WTC11 (cell line): ENCODE measurements at regions not wholly inside any gene's neighbourhood (a gene's known extent, or its start where the extent isn't known, plus 50 kb on each side); places are given as distances from the start of the nearest gene placed in this dataset.

Experiments used
- ATAC-seq: fragments of 200-7000 bp; cut with Tn5 transposase; 2 replicates; pipeline ENCODE4 v1.10.0; 2021; ENCODE audit warnings: mild to moderate bottlenecking, moderate library complexity
- CTCF ChIA-PET: fragments of 300-600 bp; sonication (Branson Sonifier 250); formaldehyde crosslinking; loops from one replicate; lab custom pipeline; 2021; ENCODE audit warnings: antibody characterized with exemption; lab: Charles Lee
- POLR2A ChIA-PET: fragments of 350-600 bp; sonication (Branson Sonifier 250); formaldehyde crosslinking; loops from one replicate; lab custom pipeline; 2021; ENCODE audit warnings: antibody characterized with exemption; lab: Charles Lee
- DNase-seq: peaks from one replicate; pipeline ENCODE4 v3.0.0; 2021; ENCODE audit warnings: low spot score
- H3K27ac Mint-ChIP-seq: 2 replicates; pipeline ENCODE4 v1.8.0; 2021; ENCODE audit warnings: mixed read lengths
- H3K27me3 Mint-ChIP-seq: 2 replicates; pipeline ENCODE4 v1.8.0; 2021; ENCODE audit warnings: low read depth, mild to moderate bottlenecking, moderate library complexity, mixed read lengths
- H3K36me3 Mint-ChIP-seq: 2 replicates; pipeline ENCODE4 v1.8.0; 2021; ENCODE audit warnings: mixed read lengths
- H3K4me1 Mint-ChIP-seq: 2 replicates; pipeline ENCODE4 v1.8.0; 2022; ENCODE audit warnings: mixed read lengths
- H3K4me3 Mint-ChIP-seq: 2 replicates; pipeline ENCODE4 v1.8.0; 2021; ENCODE audit warnings: mild to moderate bottlenecking, moderate library complexity, mixed read lengths
- H3K9me3 Mint-ChIP-seq: 2 replicates; pipeline ENCODE4 v1.8.0; 2021; ENCODE audit warnings: mixed read lengths
- CREB1 ChIP-seq: sonication (generic); formaldehyde crosslinking; IDR thresholded peaks from 2 replicates; pipeline ENCODE4 v1.8.0; 2023; ENCODE audit warnings: mild to moderate bottlenecking, missing genetic modification reagents
- ESRRA ChIP-seq: sonication (generic); formaldehyde crosslinking; IDR thresholded peaks from 2 replicates; pipeline ENCODE4 v1.8.1; 2022; ENCODE audit warnings: mild to moderate bottlenecking, missing genetic modification reagents, borderline replicate concordance
- GABPB1 ChIP-seq: sonication (generic); formaldehyde crosslinking; IDR thresholded peaks from 2 replicates; pipeline ENCODE4 v1.8.1; 2023; ENCODE audit warnings: mild to moderate bottlenecking, missing genetic modification reagents
- NFE2L1 ChIP-seq: sonication (generic); formaldehyde crosslinking; IDR thresholded peaks from 2 replicates; pipeline ENCODE4 v1.8.1; 2023; ENCODE audit warnings: missing genetic modification reagents
- NFYB ChIP-seq: sonication (generic); formaldehyde crosslinking; conservative IDR thresholded peaks from 2 replicates; pipeline ENCODE4 v1.8.0; 2022; ENCODE audit warnings: low read depth, missing genetic modification reagents
- PRRX2 ChIP-seq: fragments of 250-450 bp; sonication (Bioruptor Pico); IDR thresholded peaks from 2 replicates; pipeline ENCODE4 v1.8.0; 2021; ENCODE audit warnings: mild to moderate bottlenecking
- SMAD3 ChIP-seq: sonication (generic); formaldehyde crosslinking; IDR thresholded peaks from 2 replicates; pipeline ENCODE4 v1.8.0; 2022; ENCODE audit warnings: missing genetic modification reagents, mild to moderate bottlenecking, borderline replicate concordance
- TP53 ChIP-seq: sonication (generic); formaldehyde crosslinking; IDR thresholded peaks from 2 replicates; pipeline ENCODE4 v1.8.1; 2023; ENCODE audit warnings: mild to moderate bottlenecking, missing genetic modification reagents
- TF ChIP-seq, protein P1 (sequence below): fragments of 250-450 bp; sonication (Bioruptor Pico); IDR thresholded peaks from 2 replicates; pipeline ENCODE4 v1.9.0; 2021; ENCODE audit warnings: moderate library complexity, mild to moderate bottlenecking, inconsistent platforms, borderline replicate concordance
- TF ChIP-seq, protein P2 (sequence below): sonication (generic); formaldehyde crosslinking; IDR thresholded peaks from 2 replicates; pipeline ENCODE4 v1.8.1; 2022; ENCODE audit warnings: low read depth, mild to moderate bottlenecking, moderate library complexity, missing genetic modification reagents, borderline replicate concordance
- TF ChIP-seq, protein P3 (sequence below): fragments of 250-450 bp; sonication (Bioruptor Pico); IDR thresholded peaks from 2 replicates; pipeline ENCODE4 v2.1.2; 2022; ENCODE audit warnings: mild to moderate bottlenecking, moderate library complexity
- TF ChIP-seq, protein P4 (sequence below): fragments of 250-450 bp; sonication (Bioruptor Pico); IDR thresholded peaks from 2 replicates; pipeline ENCODE4 v1.9.0; 2021; ENCODE audit warnings: mild to moderate bottlenecking
- TF ChIP-seq, protein P5 (sequence below): sonication (generic); formaldehyde crosslinking; IDR thresholded peaks from 2 replicates; pipeline ENCODE4 v1.8.1; 2022; ENCODE audit warnings: mild to moderate bottlenecking, missing genetic modification reagents, moderate library complexity, borderline replicate concordance
- TF ChIP-seq, protein P6 (sequence below): fragments of 250-450 bp; sonication (Bioruptor Pico); IDR thresholded peaks from 2 replicates; pipeline ENCODE4 v1.9.0; 2021; ENCODE audit warnings: mild to moderate bottlenecking, borderline replicate concordance
- TF ChIP-seq, protein P7 (sequence below): sonication (generic); formaldehyde crosslinking; IDR thresholded peaks from 2 replicates; pipeline ENCODE4 v1.8.1; 2023; ENCODE audit warnings: mild to moderate bottlenecking, missing genetic modification reagents, moderate library complexity

DNA sequence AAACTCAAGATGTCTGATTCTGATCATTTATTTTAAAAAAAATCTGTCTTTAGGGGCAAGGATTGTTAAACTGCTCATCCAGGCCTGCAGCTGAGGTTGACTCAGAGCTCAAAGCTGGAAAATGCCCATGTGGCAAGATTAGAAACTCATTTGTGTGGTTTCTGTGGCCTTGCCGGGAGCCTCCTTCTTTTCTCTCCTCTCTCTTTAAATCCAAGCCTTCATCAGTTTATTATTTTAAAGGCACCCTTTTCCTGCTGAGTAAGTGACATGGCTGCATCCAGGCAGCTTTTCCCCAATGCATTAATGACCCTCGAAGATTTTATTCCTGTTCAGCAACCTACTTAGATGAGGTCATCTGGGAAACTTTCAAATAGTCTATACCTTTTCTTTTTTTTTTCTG is 221.3 kb upstream of the CDIN1 start:
- TF ChIP-seq, protein P1, sequence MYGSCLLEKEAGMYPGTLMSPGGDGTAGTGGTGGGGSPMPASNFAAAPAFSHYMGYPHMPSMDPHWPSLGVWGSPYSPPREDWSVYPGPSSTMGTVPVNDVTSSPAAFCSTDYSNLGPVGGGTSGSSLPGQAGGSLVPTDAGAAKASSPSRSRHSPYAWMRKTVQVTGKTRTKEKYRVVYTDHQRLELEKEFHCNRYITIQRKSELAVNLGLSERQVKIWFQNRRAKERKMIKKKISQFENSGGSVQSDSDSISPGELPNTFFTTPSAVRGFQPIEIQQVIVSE (CRISPR knock-in tag) = no peak
- no peak for TF ChIP-seq PRRX2 (CRISPR knock-in tag)
- TF ChIP-seq, protein P2, sequence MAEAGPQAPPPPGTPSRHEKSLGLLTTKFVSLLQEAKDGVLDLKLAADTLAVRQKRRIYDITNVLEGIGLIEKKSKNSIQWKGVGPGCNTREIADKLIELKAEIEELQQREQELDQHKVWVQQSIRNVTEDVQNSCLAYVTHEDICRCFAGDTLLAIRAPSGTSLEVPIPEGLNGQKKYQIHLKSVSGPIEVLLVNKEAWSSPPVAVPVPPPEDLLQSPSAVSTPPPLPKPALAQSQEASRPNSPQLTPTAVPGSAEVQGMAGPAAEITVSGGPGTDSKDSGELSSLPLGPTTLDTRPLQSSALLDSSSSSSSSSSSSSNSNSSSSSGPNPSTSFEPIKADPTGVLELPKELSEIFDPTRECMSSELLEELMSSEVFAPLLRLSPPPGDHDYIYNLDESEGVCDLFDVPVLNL (CRISPR knock-in tag) = no peak
- no peak for TF ChIP-seq CREB1 (CRISPR knock-in tag)
- ATAC-seq (no peak), DNase-seq (no peak)
- ChIA-PET CTCF (no interaction called here), POLR2A (no interaction called here)
- H3K4me3 Mint-ChIP-seq = no peak overlapping the region
- no peaks in the 10 kb centered on the region for H3K27me3 Mint-ChIP-seq
- 0 out of 2 replicates have a peak, but pooled peaks cover 4% of the 10 kb centered on the region for H3K4me1 Mint-ChIP-seq
- H3K27ac Mint-ChIP-seq = no peak overlapping the region
- H3K9me3 Mint-ChIP-seq = 0 out of 2 replicates have a peak, but pooled peaks cover 3% of the 10 kb centered on the region
- H3K36me3 Mint-ChIP-seq = no peaks in the 10 kb centered on the region

DNA sequence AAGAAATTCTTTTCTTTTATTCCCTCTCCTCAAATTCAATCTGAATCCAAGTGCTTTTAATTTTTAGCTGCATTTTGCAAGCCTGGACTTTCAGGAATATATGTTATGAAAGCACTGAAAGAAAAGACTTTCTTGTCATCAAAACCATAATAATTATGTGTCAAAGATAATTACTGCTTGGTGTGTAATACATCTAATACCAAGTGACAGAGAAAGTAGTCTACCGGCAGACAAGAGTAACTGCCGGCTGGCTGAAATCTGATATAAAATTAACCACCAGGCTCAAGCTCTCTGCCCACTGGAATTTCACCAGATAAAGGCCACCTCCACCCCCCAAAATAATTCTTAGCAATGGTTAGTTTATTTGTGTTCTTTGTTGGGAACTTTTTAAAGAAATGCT is 220.9 kb upstream of the CDIN1 start:
- no peak overlapping the region for H3K27ac Mint-ChIP-seq
- POLR2A ChIA-PET = no interaction called here
- ATAC-seq (no peak), DNase-seq (no peak)
- 0 out of 2 replicates have a peak, but pooled peaks cover 3% of the 10 kb centered on the region for H3K9me3 Mint-ChIP-seq
- H3K27me3 Mint-ChIP-seq = no peaks in the 10 kb centered on the region
- no peaks in the 10 kb centered on the region for H3K36me3 Mint-ChIP-seq
- H3K4me1 Mint-ChIP-seq = 0 out of 2 replicates have a peak, but pooled peaks cover 4% of the 10 kb centered on the region
- CTCF ChIA-PET = no interaction called here
- no peak overlapping the region for H3K4me3 Mint-ChIP-seq
- TF ChIP-seq GABPB1 (no peak), TP53 (no peak), NFE2L1 (no peak), ESRRA (CRISPR knock-in tag) (no peak), NFYB (CRISPR knock-in tag) (no peak), SMAD3 (no peak)
- TF ChIP-seq, protein P3, sequence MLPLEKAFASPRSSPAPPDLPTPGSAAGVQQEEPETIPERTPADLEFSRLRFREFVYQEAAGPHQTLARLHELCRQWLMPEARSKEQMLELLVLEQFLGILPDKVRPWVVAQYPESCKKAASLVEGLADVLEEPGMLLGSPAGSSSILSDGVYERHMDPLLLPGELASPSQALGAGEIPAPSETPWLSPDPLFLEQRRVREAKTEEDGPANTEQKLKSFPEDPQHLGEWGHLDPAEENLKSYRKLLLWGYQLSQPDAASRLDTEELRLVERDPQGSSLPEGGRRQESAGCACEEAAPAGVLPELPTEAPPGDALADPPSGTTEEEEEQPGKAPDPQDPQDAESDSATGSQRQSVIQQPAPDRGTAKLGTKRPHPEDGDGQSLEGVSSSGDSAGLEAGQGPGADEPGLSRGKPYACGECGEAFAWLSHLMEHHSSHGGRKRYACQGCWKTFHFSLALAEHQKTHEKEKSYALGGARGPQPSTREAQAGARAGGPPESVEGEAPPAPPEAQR (CRISPR knock-in tag) = no peak
- TF ChIP-seq, protein P2 (CRISPR knock-in tag) = no peak
- TF ChIP-seq, protein P4, sequence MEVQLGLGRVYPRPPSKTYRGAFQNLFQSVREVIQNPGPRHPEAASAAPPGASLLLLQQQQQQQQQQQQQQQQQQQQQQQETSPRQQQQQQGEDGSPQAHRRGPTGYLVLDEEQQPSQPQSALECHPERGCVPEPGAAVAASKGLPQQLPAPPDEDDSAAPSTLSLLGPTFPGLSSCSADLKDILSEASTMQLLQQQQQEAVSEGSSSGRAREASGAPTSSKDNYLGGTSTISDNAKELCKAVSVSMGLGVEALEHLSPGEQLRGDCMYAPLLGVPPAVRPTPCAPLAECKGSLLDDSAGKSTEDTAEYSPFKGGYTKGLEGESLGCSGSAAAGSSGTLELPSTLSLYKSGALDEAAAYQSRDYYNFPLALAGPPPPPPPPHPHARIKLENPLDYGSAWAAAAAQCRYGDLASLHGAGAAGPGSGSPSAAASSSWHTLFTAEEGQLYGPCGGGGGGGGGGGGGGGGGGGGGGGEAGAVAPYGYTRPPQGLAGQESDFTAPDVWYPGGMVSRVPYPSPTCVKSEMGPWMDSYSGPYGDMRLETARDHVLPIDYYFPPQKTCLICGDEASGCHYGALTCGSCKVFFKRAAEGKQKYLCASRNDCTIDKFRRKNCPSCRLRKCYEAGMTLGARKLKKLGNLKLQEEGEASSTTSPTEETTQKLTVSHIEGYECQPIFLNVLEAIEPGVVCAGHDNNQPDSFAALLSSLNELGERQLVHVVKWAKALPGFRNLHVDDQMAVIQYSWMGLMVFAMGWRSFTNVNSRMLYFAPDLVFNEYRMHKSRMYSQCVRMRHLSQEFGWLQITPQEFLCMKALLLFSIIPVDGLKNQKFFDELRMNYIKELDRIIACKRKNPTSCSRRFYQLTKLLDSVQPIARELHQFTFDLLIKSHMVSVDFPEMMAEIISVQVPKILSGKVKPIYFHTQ = no peak
- TF ChIP-seq, protein P5, sequence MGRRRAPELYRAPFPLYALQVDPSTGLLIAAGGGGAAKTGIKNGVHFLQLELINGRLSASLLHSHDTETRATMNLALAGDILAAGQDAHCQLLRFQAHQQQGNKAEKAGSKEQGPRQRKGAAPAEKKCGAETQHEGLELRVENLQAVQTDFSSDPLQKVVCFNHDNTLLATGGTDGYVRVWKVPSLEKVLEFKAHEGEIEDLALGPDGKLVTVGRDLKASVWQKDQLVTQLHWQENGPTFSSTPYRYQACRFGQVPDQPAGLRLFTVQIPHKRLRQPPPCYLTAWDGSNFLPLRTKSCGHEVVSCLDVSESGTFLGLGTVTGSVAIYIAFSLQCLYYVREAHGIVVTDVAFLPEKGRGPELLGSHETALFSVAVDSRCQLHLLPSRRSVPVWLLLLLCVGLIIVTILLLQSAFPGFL (CRISPR knock-in tag) = no peak
- TF ChIP-seq, protein P6, sequence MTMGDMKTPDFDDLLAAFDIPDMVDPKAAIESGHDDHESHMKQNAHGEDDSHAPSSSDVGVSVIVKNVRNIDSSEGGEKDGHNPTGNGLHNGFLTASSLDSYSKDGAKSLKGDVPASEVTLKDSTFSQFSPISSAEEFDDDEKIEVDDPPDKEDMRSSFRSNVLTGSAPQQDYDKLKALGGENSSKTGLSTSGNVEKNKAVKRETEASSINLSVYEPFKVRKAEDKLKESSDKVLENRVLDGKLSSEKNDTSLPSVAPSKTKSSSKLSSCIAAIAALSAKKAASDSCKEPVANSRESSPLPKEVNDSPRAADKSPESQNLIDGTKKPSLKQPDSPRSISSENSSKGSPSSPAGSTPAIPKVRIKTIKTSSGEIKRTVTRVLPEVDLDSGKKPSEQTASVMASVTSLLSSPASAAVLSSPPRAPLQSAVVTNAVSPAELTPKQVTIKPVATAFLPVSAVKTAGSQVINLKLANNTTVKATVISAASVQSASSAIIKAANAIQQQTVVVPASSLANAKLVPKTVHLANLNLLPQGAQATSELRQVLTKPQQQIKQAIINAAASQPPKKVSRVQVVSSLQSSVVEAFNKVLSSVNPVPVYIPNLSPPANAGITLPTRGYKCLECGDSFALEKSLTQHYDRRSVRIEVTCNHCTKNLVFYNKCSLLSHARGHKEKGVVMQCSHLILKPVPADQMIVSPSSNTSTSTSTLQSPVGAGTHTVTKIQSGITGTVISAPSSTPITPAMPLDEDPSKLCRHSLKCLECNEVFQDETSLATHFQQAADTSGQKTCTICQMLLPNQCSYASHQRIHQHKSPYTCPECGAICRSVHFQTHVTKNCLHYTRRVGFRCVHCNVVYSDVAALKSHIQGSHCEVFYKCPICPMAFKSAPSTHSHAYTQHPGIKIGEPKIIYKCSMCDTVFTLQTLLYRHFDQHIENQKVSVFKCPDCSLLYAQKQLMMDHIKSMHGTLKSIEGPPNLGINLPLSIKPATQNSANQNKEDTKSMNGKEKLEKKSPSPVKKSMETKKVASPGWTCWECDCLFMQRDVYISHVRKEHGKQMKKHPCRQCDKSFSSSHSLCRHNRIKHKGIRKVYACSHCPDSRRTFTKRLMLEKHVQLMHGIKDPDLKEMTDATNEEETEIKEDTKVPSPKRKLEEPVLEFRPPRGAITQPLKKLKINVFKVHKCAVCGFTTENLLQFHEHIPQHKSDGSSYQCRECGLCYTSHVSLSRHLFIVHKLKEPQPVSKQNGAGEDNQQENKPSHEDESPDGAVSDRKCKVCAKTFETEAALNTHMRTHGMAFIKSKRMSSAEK (CRISPR knock-in tag) = no peak
- TF ChIP-seq, protein P7, sequence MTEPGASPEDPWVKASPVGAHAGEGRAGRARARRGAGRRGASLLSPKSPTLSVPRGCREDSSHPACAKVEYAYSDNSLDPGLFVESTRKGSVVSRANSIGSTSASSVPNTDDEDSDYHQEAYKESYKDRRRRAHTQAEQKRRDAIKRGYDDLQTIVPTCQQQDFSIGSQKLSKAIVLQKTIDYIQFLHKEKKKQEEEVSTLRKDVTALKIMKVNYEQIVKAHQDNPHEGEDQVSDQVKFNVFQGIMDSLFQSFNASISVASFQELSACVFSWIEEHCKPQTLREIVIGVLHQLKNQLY = no peak
